Body of pancreas (tissue), 4 donors: ENCODE measurements at regions not wholly inside any gene's neighbourhood (a gene's known extent, or its start where the extent isn't known, plus 50 kb on each side); places are given as distances from the start of the nearest gene placed in this dataset.

Source experiments
- CTCF ChIP-seq, 7 experiments: fragments of 450-650 bp in 4 of 7; fragments of 200-600 bp in 3 of 7; sonication (generic) in 3 of 7; IDR thresholded peaks; one replicate each; pipeline ENCODE4 v1.5.1; 2016 to 2019; ENCODE audit warnings: antibody characterized with exemption in 7 of 7
- POLR2A ChIP-seq, 3 donors: fragments of 450-650 bp; IDR thresholded peaks; one replicate each; pipeline ENCODE4 v1.6.1; 2016; ENCODE audit warnings: antibody characterized with exemption in 3 of 3, mild to moderate bottlenecking in 2 of 3

GRCh38 chrX:148282504-148282903 is 217.9 kb upstream of the AFF2 start:
- no peak for TF ChIP-seq CTCF (IDR thresholded peaks at IDR 0.05)
- TF ChIP-seq POLR2A (IDR thresholded peaks at IDR 0.05), result no peak
